Activated effector memory CD4-positive, alpha-beta T cell treated with anti-CD3 and anti-CD28 coated beads, Interleukin-2, amount 50 U/mL, for 16 hours (primary cell): ENCODE measurements at regions not wholly inside any gene's neighbourhood (a gene's known extent, or its start where the extent isn't known, plus 50 kb on each side); places are given as distances from the start of the nearest gene placed in this dataset.
A peak's percentile ranks its signal among the peaks of the same experiment; 100 is the strongest.

Experiments
- DNase-seq: peaks from one replicate; pipeline ENCODE4 v3.0.0-alpha.2; 2020

DNA sequence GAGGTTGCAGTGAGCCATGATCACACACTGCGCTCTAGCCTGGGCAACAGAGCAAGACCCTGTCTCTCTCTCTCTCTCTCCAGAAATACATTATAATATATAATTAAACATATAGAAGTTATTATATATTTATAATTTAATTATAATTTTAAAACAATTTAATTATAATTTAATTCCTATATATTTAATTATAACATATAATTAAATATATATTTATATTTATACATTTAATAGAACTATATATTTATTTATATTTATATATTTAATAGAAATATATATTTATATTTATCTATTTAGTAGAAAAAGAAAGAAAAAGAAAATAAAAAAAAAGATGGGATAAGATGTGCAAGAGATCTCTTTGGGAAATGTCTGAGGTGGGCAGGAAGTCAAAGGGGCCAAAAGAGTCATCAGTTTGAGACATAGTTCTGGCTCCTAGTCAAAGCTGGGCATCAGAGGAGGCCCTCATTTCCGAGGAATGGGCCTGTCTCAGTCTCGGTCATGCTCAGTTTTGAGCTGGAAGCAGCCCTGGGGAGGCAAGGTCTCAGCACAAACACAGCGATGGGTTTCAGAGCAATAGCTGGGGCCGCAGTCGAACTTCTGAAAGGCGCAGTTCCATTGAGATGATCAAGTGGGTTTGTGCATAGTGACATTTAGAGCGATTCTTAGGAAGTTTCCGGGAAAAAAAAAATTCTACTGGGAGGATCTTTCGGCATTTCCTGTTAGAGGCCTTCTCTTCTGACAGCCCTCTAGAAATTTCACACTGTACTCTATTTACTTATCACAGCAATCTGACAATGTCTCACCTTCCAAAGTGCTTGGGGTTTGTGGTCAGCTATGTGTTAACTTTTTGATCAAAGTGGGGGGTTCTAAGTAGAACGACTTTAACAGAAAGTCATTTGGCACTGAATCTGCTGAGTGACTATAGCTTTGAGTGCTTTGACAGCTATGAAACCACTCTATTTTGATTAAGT lies 58.7 kb upstream of the GZMB start:
- DNase-seq = peak; percentile 70

DNA sequence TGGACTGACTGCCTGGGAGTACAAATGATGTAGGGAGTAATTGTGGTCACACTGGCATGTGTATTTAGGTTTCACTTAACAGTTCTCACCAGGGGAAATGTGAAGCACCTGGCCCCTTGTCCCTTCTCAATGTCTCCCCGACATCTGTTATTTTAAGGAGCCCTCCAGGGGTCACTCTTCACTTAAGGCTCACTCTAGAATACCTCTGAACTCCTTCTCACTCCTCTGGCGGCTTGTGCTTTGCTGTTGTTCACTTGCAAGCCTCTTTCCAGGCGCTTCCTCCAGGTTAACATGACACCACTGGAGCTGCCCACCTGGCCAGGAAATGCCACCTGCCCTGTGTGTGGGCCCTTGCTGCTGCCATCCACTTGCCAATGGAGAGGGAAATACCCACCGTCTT lies 56.5 kb upstream of the GZMB start:
- DNase-seq = no peak

DNA sequence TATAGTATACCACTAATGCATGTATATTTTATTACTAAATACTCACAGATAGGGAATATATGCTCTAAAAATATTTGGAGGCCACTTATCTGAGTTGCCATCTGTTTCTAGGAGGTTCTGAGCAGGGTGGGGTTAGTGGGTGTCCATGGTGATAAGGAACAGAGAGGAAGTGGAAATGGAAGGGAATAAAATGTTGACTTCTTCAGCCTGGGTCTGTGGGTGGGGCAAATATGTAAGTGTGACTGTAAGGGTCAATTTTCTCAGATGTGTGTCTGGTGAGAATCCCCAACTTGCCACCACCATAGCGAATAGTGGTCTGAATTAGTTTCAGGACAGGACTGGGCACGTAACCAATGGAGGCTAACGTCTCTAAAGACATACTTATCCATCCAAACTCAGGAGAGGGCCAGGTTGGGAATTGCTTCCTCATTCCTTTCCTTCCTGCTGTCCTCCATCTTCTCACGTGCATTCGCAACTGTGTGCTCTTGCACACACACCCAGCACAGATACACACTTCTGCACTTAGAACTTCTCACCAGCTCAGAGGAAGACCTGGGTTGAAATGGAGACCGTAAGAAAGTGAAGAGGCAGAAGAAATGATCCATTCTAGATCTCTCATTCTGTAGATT lies 54.2 kb upstream of the GZMB start:
- DNase-seq = no peak
